IMR-90 (cell line): ENCODE measurements at regions not wholly inside any gene's neighbourhood (a gene's known extent, or its start where the extent isn't known, plus 50 kb on each side); places are given as distances from the start of the nearest gene placed in this dataset.

Source experiments
- ATAC-seq: fragments of 200-7000 bp; cut with Tn5 transposase; 2 replicates; pipeline ENCODE4 v1.9.1; 2020; ENCODE audit warnings: low read depth, mild to moderate bottlenecking, moderate library complexity
- BruUV-seq: library from RNA; stranded (reverse); fragments of 400-500 nt; replicated peaks from 2 replicates; lab custom pipeline; 2021; lab: Mats Ljungman, UMichigan
- CTCF ChIA-PET: fragments of 300-600 bp; formaldehyde crosslinking; extraction: SDS; loops from one replicate; lab custom pipeline; 2021; ENCODE audit warnings: antibody characterized with exemption; lab: Yijun Ruan, JAX
- POLR2A ChIA-PET: fragments of 300-600 bp; sonication (Branson Sonifier 250); formaldehyde crosslinking; loops from one replicate; lab custom pipeline; 2022; ENCODE audit warnings: antibody characterized with exemption; ENCODE audit not compliant: unreplicated experiment; lab: Charles Lee
- DNase-seq: peaks from one replicate; pipeline ENCODE4 v3.0.0; 2013
- H2AFZ ChIP-seq: replicated peaks from 2 replicates; pipeline ENCODE3; 2013; ENCODE audit warnings: low read length, mild to moderate bottlenecking; ENCODE audit not compliant: poor library complexity
- H2AK5ac ChIP-seq: 2 replicates; pipeline ENCODE4 v1.6.1; 2013; ENCODE audit warnings: low read depth, low read length, inconsistent platforms
- H2AK9ac ChIP-seq: replicated peaks from 2 replicates; pipeline ENCODE3; 2013; ENCODE audit warnings: mild to moderate bottlenecking, low read depth, low read length, moderate library complexity; ENCODE audit not compliant: poor library complexity
- H2BK120ac ChIP-seq: 2 replicates; pipeline ENCODE4 v1.6.1; 2013; ENCODE audit warnings: low read depth, low read length, inconsistent platforms
- H2BK15ac ChIP-seq: 3 replicates; pipeline ENCODE4 v1.6.1; 2013; ENCODE audit warnings: low read depth, low read length, inconsistent platforms
- H2BK20ac ChIP-seq: 2 replicates; pipeline ENCODE4 v1.6.1; 2013; ENCODE audit warnings: low read depth, mild to moderate bottlenecking, inconsistent platforms, low read length, moderate library complexity
- H2BK5ac ChIP-seq: 2 replicates; pipeline ENCODE4 v1.6.1; 2013; ENCODE audit warnings: mild to moderate bottlenecking, low read depth, low read length, inconsistent platforms; ENCODE audit not compliant: poor library complexity, severe bottlenecking
- H3K14ac ChIP-seq: replicated peaks from 2 replicates; pipeline ENCODE4 v1.6.1; 2013; ENCODE audit warnings: low read depth, low read length, inconsistent platforms
- H3K18ac ChIP-seq: 2 replicates; pipeline ENCODE4 v1.6.1; 2013; ENCODE audit warnings: low read depth, low read length, control low read depth
- H3K23ac ChIP-seq: 2 replicates; pipeline ENCODE4 v1.6.1; 2013; ENCODE audit warnings: low read depth, low read length, inconsistent platforms
- H3K27ac ChIP-seq: 2 replicates; pipeline ENCODE4 v1.5.1; 2013; ENCODE audit warnings: mild to moderate bottlenecking, control low read depth, low read length; ENCODE audit not compliant: insufficient read depth
- H3K27me3 ChIP-seq: 2 replicates; pipeline ENCODE4 v1.6.1; 2013; ENCODE audit warnings: low read length; ENCODE audit not compliant: control insufficient read depth, insufficient read depth
- H3K36me3 ChIP-seq: 2 replicates; pipeline ENCODE4 v1.6.1; 2013; ENCODE audit warnings: low read length, mixed read lengths; ENCODE audit not compliant: control insufficient read depth, insufficient read depth
- H3K4ac ChIP-seq: 2 replicates; pipeline ENCODE4 v1.6.1; 2013; ENCODE audit warnings: low read depth, low read length, inconsistent platforms
- H3K4me1 ChIP-seq: 2 replicates; pipeline ENCODE4 v1.6.1; 2013; ENCODE audit warnings: low read length, mixed read lengths; ENCODE audit not compliant: control insufficient read depth, insufficient read depth
- H3K4me2 ChIP-seq: 2 replicates; pipeline ENCODE4 v1.6.1; 2013; ENCODE audit warnings: low read depth, mild to moderate bottlenecking, control low read depth, low read length, moderate library complexity
- H3K4me3 ChIP-seq: 2 replicates; pipeline ENCODE4 v1.5.1; 2013; ENCODE audit warnings: low read depth, mild to moderate bottlenecking, control low read depth, low read length, moderate library complexity; ENCODE audit not compliant: insufficient read depth
- H3K56ac ChIP-seq: 2 replicates; pipeline ENCODE4 v1.6.1; 2013; ENCODE audit warnings: low read length, inconsistent platforms; ENCODE audit not compliant: insufficient read depth; ENCODE audit errors: extremely low read depth
- H3K79me1 ChIP-seq, 2 experiments: 2 replicates each; pipeline ENCODE4 v1.6.1; 2013; ENCODE audit warnings: low read length in 2 of 2, inconsistent platforms in 1 of 2, low read depth in 1 of 2
- H3K9ac ChIP-seq: 2 replicates; pipeline ENCODE4 v1.6.1; 2013; ENCODE audit warnings: low read depth, low read length, control low read depth
- H3K9me1 ChIP-seq: 2 replicates; pipeline ENCODE4 v1.6.1; 2013; ENCODE audit warnings: low read length, inconsistent platforms; ENCODE audit not compliant: insufficient read depth
- H3K9me3 ChIP-seq: 2 replicates; pipeline ENCODE4 v1.6.1; 2013; ENCODE audit warnings: low read length; ENCODE audit not compliant: control insufficient read depth, insufficient read depth
- H4K20me1 ChIP-seq: 2 replicates; pipeline ENCODE4 v1.6.1; 2013; ENCODE audit warnings: low read length, inconsistent platforms; ENCODE audit not compliant: insufficient read depth
- H4K5ac ChIP-seq: 2 replicates; pipeline ENCODE4 v1.6.1; 2013; ENCODE audit warnings: mild to moderate bottlenecking, low read depth, low read length, control low read depth
- H4K8ac ChIP-seq, 2 experiments: 2 replicates each; pipeline ENCODE4 v1.6.1; 2013; ENCODE audit warnings: low read depth in 2 of 2, low read length in 2 of 2, control low read depth in 1 of 2, inconsistent platforms in 1 of 2
- H4K91ac ChIP-seq: 2 replicates; pipeline ENCODE4 v1.6.1; 2013; ENCODE audit warnings: low read depth, low read length, inconsistent platforms; ENCODE audit not compliant: insufficient read depth
- BHLHE40 ChIP-seq: fragments of 150-350 bp; IDR thresholded peaks from 2 replicates; pipeline ENCODE4 v1.6.1; 2016; ENCODE audit warnings: mild to moderate bottlenecking, low read depth, low read length
- CEBPB ChIP-seq: IDR thresholded peaks from 2 replicates; pipeline ENCODE4 v1.6.1; 2012; ENCODE audit warnings: low read depth, low read length, improper control_type of control experiment
- CHD1 ChIP-seq: IDR thresholded peaks from 2 replicates; pipeline ENCODE4 v1.6.1; 2012; ENCODE audit warnings: low read depth, low read length, improper control_type of control experiment
- CTCF ChIP-seq: conservative IDR thresholded peaks from 2 replicates; pipeline ENCODE4 v1.5.1; 2012; ENCODE audit warnings: mild to moderate bottlenecking, low read depth, low read length, improper control_type of control experiment
- ELK1 ChIP-seq: fragments of 150-350 bp; IDR thresholded peaks from 2 replicates; pipeline ENCODE4 v1.6.1; 2016; ENCODE audit warnings: low read depth, mild to moderate bottlenecking, low read length, moderate library complexity, borderline replicate concordance
- FOS ChIP-seq: fragments of 150-350 bp; IDR thresholded peaks from 2 replicates; pipeline ENCODE4 v1.6.1; 2016; ENCODE audit warnings: low read depth, low read length
- MAFK ChIP-seq: IDR thresholded peaks from 2 replicates; pipeline ENCODE4 v1.6.1; 2012; ENCODE audit warnings: low read depth, low read length, improper control_type of control experiment
- MXI1 ChIP-seq: IDR thresholded peaks from 2 replicates; pipeline ENCODE4 v1.6.1; 2012; ENCODE audit warnings: low read depth, mild to moderate bottlenecking, low read length, moderate library complexity, borderline replicate concordance
- NFE2L2 ChIP-seq: fragments of 150-350 bp; IDR thresholded peaks from 2 replicates; pipeline ENCODE4 v1.6.1; 2016; ENCODE audit warnings: low read depth, mild to moderate bottlenecking, low read length
- RAD21 ChIP-seq: IDR thresholded peaks from 2 replicates; pipeline ENCODE4 v1.6.1; 2012; ENCODE audit warnings: low read length, improper control_type of control experiment
- RCOR1 ChIP-seq: IDR thresholded peaks from 2 replicates; pipeline ENCODE4 v1.6.1; 2012; ENCODE audit warnings: mild to moderate bottlenecking, low read length, improper control_type of control experiment; ENCODE audit not compliant: insufficient replicate concordance
- WGBS, 2 experiments: methylation state at CpG; one replicate each; pipeline versions ENCODE4 v1.1.5 to v1.1.7; 2013; ENCODE audit warnings: missing lambda C conversion rate in 2 of 2; ENCODE audit not compliant: insufficient read length in 1 of 2; ENCODE audit errors: extremely low coverage in 2 of 2; 5-methylcytosine and 5-hydroxymethylcytosine counted together
- dilution Hi-C: fragments of 300-500 bp; cut with HindIII; formaldehyde crosslinking; loops from one replicate; pipeline ENCODE4 v1.14.3; 2018; ENCODE audit warnings: low sequenced_read_pairs; ENCODE audit not compliant: unreplicated experiment
- in situ Hi-C: fragments of 300-500 bp; cut with MboI; formaldehyde crosslinking; loops from 3 replicates; pipeline ENCODE4 v1.14.3; 2019; ENCODE audit warnings: low sequenced_read_pairs, inconsistent platforms, mixed read lengths
- intact Hi-C: fragments of 100-400 bp; cut with micrococcal nuclease; formaldehyde crosslinking; loops from 2 replicates; pipeline ENCODE4 v1.10.0; 2022

GRCh38 chr5:154540600-154540999 is 62.6 kb upstream of the HAND1 start:
- DNase-seq (no peak), ATAC-seq (no peak)
- Histone ChIP-seq H4K5ac (no peak overlapping the region), H3K9ac (no peak overlapping the region), H3K56ac (no peak overlapping the region), H3K4me2 (no peak overlapping the region), H3K27me3 (peaks cover 34% of the 10 kb centered on the region), H3K4me1 (no peaks in the 10 kb centered on the region), H3K27ac (no peak overlapping the region), H4K91ac (no peak overlapping the region), H4K20me1 (0 out of 2 replicates have a peak, but pooled peaks cover 3% of the 10 kb centered on the region), H2BK15ac (no peak overlapping the region), H4K8ac (no peak overlapping the region), H3K4ac (no peak overlapping the region), H2AFZ (no peak overlapping the region), H3K23ac (no peak overlapping the region), H2BK5ac (no peak overlapping the region), H3K79me1 (no peaks in the 10 kb centered on the region), H2BK120ac (no peak overlapping the region), H3K9me3 (no peaks in the 10 kb centered on the region), H3K18ac (no peak overlapping the region), H3K36me3 (no peaks in the 10 kb centered on the region), H3K14ac (no peak overlapping the region), H3K4me3 (no peak overlapping the region), H2AK9ac (no peak overlapping the region), H3K9me1 (no peaks in the 10 kb centered on the region), H2AK5ac (no peak overlapping the region), H2BK20ac (no peak overlapping the region)
- BruUV-seq, result no TSS peak
- whole genome bisulfite sequencing, 2 experiments, result no CpG with 5 or more reads among the region's 1 CpG
- intact Hi-C loops, result no loop called here
- dilution Hi-C loops, result no loop called here
- ChIA-PET POLR2A (no interaction called here), CTCF (no interaction called here)
- in situ Hi-C loops, result no loop called here
- TF ChIP-seq FOS (no peak), CTCF (no peak), RAD21 (no peak), BHLHE40 (no peak), MAFK (no peak), CEBPB (no peak), RCOR1 (no peak), CHD1 (no peak), NFE2L2 (no peak), ELK1 (no peak), MXI1 (no peak)
